8988T (cell line): ENCODE measurements at regions not wholly inside any gene's neighbourhood (a gene's known extent, or its start where the extent isn't known, plus 50 kb on each side); places are given as distances from the start of the nearest gene placed in this dataset.
"Not testable (repeated sequence)": the region's sequence is repeated elsewhere in the genome, so short reads cannot be mapped to it uniquely, and the experiment has no call there.

Source experiments
- DNase-seq: peaks from one replicate; pipeline ENCODE4 v3.0.0; 2011

GRCh38 chr6:102981490-102982015 lies 1588.0 kb downstream of the GRIK2 start:
- no peak for DNase-seq

DNA sequence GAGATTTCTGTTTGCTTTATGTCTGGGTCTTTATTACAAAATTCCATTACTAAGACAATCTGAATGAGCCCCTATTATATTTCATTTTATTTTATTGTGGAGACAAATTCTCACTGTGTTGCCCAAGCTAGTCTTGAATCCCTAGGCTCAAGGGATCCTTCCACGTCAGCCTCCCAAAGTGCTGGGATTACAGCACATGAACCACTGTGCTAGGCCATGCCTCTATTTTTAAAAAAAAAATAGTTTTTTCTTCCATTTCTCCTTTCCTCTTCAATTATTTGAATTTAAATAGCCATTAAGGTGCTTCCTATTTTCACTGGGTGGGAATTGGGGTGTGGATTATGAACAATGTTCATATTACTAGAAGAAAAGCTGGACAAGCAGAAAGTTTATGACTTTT lies 1587.4 kb downstream of the GRIK2 start:
- no peak for DNase-seq

DNA sequence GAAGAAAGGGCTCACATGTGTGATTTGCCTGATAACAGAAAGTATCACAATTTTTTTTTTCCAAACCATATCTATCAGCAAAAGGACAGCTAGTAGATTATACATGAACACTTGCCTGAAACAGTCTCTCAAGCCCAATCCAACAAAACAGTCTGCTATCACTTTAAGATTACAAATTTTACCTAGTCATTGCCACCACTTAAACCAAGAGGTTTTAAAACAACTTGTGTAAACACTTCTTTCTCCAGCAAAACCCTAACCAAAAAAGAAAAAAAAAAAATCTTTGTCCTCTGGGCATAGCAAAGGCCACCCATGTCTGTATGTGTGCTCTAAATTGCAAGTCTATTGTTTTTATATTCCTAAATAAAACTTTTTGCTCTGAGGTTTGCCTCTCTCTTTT lies 1568.4 kb downstream of the GRIK2 start:
- no peak for DNase-seq

GRCh38 chr6:102950967-102951366 lies 1557.5 kb downstream of the GRIK2 start:
- no peak for DNase-seq

- DNase-seq = no peak
Observed at GRCh38 chr6:102944475-102944874, 1551.0 kb downstream of the GRIK2 start.

DNA sequence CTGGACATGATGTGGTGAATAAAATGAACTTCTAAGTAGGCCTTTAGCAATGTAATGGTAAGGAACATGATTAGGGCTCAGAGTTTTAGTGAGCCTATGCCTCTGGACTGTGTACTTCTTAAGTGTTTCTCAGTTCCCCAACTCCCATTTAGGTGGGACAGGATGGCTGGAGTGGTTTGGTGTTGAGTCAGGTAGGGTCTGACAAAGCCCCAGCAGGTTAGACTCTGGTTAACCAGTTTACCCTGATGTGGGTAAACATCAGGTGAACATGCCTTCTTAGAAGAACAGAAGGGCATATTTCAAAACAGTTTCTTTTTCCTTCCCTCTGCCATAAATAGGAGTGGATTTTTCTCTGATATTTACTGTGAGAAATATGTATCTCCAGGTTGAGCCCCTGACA lies 1548.7 kb downstream of the GRIK2 start:
- no peak for DNase-seq

- DNase-seq = no peak
Observed at GRCh38 chr6:102936959-102937358, 1543.5 kb downstream of the GRIK2 start.

- DNase-seq = no peak
Observed at GRCh38 chr6:102928109-102928508, 1534.6 kb downstream of the GRIK2 start.

DNA sequence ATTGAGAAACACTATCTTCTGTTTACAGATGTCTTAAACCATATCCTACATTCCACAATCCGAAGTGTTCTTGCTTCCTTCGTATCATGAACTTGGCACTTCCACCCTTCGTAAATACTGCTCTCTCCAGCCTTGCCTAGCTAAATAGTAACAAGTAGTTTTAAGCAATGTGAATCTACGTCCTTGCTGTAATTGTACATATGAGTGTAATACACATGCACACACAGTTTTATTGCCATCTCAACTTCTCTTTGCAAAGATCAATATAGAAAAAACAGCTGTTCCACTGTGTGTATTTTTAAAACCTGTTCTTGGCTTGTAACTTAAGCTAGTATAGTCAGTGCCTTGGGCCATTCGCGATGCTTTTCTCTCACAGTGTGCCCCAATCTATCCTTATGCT lies 1524.7 kb downstream of the GRIK2 start:
- no peak for DNase-seq

- no peak for DNase-seq
Observed at GRCh38 chr6:102911571-102911970, 1518.1 kb downstream of the GRIK2 start.

DNA sequence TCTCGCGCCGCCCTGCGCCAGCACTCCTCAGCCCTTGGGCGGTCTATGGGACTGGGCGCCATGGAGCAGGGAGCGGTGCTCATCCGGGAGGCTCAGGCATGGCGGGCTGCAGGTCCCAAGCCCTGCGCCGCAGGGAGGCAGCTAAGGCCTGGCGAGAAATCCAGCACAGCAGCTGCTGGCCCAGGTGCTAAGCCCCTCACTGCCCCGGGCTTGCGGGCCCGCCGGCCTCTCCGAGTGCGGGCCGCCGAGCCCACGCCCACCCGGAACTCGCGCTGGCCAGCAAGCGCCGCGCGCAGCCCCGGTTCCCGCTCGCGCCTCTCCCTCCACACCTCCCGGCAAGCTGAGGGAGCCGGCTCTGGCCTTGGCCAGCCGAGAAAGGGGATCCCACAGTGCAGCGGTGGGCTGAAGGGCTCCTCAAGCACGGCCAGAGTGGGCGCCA lies 1517.2 kb downstream of the GRIK2 start:
- not testable (repeated sequence) for DNase-seq

GRCh38 chr6:102907181-102907580 lies 1513.7 kb downstream of the GRIK2 start:
- DNase-seq = no peak

DNA sequence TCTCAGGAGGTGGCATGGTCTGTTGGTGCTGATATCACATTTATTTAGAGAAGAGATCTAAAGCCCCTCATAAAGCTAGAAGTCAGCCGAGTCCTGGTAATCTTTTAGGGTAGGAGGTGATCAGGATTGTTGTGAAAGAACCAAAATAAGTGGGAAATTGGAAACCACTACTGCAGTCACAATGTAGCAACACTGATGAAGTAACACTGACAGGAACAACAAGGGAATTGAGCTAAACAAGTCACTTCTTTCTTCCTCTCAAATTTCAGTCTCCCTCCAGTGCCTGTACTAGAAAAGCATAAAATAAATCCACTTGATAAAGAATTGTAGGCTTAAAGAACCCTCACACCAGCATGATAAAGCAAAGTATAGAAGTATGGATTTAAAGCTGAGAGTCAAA lies 1509.0 kb downstream of the GRIK2 start:
- no peak for DNase-seq

GRCh38 chr6:102895683-102896082 lies 1502.2 kb downstream of the GRIK2 start:
- no peak for DNase-seq

DNA sequence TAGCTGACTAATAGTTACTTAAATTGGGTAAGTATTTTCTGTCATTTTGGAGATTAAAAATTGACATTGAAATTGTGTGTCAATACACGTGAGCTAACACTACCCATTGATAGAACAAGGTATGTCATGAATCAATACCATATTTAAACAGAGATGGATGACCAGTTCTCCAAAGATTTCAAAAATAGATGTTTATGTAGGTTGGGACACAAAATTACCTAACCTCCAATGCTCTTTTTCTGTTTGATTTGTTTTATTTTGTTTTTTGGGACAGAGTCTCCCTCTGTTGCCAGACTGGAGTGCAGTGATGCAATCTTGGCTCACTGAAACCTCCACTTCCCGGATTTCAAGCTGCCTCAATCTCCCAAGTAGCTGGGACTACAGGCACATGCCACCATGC lies 1491.7 kb downstream of the GRIK2 start:
- no peak for DNase-seq

GRCh38 chr6:102853249-102853955 lies 1459.9 kb downstream of the GRIK2 start:
- no peak for DNase-seq

GRCh38 chr6:102848796-102849195 lies 1455.3 kb downstream of the GRIK2 start:
- no peak for DNase-seq

DNA sequence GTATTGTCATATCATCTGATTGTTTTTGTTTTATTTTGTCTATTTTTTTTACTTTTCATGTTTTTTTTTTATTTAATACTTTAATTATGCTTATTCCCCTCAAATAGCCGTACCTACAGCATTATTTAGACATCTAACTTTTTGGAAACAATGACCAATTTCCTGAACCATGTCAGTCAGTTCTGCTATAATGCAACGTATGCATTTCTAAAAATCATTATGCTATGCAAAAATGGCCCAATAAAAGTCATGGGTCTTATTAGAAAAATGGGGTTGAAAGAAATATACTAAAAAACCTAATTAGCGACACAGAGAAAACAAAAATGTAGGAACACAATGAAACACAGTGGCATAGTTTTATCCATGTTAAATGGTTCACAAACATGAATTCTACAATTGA lies 1454.7 kb downstream of the GRIK2 start:
- no peak for DNase-seq

- DNase-seq = no peak
Observed at GRCh38 chr6:102841060-102841459, 1447.6 kb downstream of the GRIK2 start.

GRCh38 chr6:102832021-102832420 lies 1438.5 kb downstream of the GRIK2 start:
- DNase-seq = no peak

DNA sequence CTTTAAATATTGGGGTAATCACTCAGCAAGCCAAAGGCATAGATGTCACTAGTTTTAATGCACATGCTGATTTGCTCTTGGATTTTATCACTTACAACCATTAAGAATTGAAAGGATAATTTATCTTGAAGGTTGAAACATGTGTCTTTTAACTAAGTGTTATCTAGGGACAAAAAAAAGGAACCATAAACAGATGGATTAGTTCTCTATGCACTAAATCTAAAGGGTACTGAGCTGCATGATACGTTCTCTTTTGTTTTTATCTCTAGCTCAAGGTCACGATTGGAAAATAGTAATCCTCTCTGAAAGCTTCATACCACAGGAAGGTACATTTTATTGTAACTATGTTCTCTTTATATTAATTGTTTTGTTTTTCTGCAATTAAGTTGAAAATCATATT lies 1426.6 kb downstream of the GRIK2 start:
- no peak for DNase-seq

DNA sequence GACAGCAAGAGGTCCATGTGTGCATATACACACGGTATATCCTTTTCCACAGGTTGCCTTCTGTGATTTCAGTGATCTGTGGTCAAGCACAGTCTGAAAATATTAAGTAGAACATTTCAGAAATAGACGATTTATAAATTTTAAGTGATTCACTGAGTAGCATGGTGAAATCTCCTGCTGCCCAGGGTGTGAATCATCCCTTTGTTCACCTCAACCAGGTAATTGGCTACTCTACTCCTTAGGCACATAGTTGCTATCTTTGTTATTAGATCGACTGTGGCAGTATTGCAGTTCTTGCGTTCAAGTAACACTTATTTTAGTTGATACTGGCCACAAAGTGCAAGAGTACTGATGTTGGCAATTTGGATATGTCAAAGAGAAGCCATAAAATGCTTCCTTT lies 1421.7 kb downstream of the GRIK2 start:
- no peak for DNase-seq

DNA sequence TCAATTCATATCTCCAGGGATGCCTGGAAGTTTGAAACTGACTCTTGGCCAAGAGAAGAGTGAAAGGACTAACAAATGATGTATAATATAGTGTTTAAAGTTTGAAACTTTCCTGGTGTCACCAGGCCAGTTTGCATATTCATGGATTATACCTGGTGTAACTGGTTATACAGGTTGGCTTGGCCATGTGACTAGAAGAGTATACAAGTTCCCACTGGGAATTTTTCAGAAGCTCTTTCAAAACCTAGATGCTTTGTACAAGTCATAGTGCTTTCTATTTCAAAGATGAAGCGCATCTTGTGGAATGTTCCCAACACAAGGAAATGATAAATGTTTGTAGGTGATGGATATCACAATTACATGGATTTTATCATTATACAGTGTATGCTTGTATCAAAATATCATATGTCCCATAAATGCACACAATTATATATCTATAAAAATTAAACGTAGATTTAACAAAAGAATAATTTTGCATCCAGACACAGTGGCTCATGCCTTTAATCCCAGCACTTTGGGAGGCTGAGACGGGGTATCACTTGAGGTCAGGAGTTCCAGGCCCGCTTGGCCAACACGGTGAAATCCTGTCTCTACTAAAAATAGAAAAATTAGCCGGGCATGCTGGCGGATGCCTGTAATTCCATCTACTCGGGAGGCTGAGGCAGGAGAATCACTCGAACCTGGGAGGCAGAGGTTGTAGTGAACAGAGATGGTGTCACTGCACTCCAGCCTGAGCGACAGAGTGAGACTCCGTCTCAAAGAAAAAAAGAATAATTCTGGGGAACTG lies 1420.2 kb downstream of the GRIK2 start:
- DNase-seq = no peak

- no peak for DNase-seq
Observed at GRCh38 chr6:102812242-102812641, 1418.7 kb downstream of the GRIK2 start.
